ENCODE measurements at regions not wholly inside any gene's neighbourhood (a gene's known extent, or its start where the extent isn't known, plus 50 kb on each side); places are given as distances from the start of the nearest gene placed in this dataset.
"Not testable (repeated sequence)": the region's sequence is repeated elsewhere in the genome, so short reads cannot be mapped to it uniquely, and the experiment has no call there.

DNA sequence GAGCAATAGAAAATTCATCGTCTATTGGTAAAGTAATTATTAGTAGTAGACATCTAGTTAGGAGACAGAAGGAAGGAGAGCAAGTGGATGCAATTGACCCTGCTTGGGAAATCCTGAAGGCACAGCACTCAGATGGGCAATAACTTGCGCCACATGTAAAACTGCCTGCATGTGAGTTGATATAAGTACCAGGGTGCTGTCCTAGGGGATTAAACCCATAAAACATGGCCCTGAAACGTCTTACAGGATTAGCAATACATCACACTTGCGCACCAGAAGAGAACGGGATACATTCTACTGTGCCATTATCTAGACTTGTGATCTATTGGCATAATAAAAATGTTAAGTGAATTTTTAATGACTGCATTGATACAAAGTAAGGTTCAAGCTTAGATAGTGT is 277.5 kb upstream of the LYPLAL1 start:
- in situ Hi-C loops (cut with MboI; ENCODE audit: low sequenced_read_pairs) = no loop called here

DNA sequence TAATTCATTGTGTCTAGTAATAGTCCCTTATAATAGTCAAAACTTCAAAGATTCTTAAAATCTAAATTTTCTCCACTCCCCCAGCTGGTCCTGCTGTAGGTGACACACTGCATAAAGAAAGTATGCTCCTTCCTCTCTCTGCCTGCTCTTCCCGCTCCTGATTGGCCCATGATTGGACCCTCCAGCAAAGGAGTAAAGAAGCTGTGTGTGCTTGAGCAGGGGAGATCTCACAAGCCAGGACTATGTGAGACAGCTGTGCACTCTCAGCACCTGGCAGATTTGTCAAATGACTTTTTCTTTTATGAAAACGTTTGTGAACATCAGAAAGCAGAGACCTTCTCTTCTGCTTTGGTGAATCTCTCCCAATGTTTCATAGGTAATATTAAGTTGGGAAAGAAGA is 274.8 kb upstream of the LYPLAL1 start:
- in situ Hi-C loops (cut with MboI; ENCODE audit: low sequenced_read_pairs) = no loop called here

DNA sequence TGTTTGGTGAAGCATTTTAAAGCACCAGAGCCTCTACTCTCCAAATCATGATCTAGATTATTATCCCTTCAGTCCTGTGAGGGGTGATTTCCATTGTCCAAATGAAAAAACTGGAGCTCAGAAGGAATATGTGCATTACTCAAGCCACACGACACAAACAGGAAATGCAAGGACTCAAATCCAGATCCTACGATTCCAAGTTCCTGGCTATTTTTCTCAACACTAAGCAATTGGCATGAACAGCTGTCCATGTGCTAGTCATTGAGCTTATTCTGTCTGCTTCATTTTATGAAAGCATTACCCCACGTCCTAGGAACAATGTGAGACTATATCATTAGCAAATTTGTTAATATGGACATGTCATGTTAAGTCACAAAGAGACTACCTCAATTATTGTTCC is 273.1 kb upstream of the LYPLAL1 start:
- in situ Hi-C loops (cut with MboI; ENCODE audit: low sequenced_read_pairs) = no loop called here

DNA sequence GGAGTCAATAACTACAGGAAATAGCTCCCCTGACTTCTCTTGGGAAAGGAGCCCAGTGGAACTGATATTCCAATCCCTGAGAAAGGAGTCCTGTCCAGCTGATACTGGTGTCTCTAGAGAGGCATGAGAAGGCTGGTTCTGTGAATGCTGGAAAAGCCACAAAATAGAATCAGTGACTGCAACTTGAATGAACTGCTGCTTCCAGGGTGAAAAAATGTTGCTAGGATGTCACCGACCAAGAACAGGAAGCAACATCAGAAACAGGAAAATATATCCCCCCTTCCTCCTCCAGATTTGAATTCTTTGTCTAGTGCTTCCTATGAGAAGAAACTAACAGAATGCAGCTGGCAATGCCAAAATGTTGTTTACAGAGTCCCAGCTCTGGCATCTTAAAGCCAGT is 269.3 kb upstream of the LYPLAL1 start:
- in situ Hi-C loops (cut with MboI; ENCODE audit: low sequenced_read_pairs) = no loop called here

DNA sequence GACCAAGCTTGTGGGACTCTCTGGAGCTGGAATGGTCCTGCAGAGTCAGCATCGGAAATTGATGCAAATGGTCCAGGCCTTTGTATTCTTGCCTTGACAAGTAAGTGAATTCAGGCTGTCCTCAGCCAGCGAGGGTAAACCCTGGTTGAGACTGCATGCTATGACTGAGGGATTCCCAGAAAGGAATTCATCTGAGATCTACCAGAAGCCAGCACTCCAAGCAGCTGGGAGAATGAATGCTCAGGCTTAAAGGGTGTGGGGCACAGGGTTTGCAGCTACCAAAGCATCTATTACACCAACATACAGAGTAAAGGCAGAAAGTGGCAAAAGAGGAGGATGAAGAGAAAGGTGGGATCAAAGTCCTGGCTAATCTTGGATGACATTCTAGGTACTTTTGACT is 257.0 kb upstream of the LYPLAL1 start:
- in situ Hi-C loops (cut with MboI; ENCODE audit: low sequenced_read_pairs) = no loop called here

DNA sequence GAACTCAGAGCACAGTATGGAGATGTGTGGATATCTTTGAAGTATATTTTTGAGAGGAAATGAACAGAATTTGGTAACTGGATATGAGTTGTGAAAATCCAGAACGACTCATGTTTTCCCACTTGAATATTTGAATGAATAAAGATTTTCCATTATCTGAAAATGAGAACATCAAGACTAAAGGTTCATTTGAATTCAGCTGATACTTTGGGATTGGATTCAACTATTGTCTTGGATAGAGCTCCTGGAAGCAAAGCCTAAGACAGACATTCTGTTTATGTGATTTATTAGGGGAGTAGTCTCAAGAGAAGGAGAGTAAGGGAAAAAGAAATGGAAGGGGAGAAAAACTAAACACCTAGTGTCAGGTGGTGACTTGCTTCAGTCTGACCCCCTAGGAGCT is 256.0 kb upstream of the LYPLAL1 start:
- in situ Hi-C loops (cut with MboI; ENCODE audit: low sequenced_read_pairs) = no loop called here

DNA sequence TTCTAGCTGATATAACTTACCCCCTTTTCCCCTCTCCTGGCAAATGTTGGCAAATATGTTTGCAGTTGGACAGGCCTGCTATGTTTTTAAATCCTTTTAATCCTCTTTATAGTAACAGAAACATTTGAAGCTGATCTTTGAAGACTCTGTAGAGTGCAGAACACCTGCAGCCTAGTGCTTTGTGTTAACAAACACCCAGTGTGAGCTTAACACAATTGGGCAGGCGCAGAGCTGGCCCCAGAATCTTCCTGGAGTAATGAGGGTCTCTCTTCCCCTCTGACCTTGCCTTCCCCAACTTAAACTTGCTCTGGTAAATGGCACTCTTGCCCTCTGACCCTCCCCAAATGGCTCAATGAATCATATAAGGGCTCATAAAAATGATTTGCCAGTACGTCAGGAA is 247.9 kb upstream of the LYPLAL1 start:
- in situ Hi-C loops (cut with MboI; ENCODE audit: low sequenced_read_pairs) = no loop called here

DNA sequence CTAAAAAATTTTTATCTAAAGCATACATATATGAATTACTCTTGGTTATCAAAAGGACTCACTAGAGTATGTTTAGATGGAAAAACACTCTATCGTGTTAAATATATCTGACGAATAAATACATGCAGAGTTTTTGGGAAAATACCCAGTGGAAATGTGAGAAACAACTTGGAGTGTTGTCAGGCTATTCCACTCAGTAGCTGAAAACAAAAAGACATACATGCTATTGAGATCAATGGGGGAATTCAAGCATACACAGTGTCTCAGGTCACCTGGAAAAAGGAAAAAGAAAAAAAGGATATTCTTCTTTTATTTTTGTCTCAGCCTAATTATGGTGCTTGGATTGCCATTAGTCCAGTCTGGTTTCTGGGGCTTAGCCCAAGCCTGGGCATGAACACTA is 247.0 kb upstream of the LYPLAL1 start:
- in situ Hi-C loops (cut with MboI; ENCODE audit: low sequenced_read_pairs) = no loop called here

DNA sequence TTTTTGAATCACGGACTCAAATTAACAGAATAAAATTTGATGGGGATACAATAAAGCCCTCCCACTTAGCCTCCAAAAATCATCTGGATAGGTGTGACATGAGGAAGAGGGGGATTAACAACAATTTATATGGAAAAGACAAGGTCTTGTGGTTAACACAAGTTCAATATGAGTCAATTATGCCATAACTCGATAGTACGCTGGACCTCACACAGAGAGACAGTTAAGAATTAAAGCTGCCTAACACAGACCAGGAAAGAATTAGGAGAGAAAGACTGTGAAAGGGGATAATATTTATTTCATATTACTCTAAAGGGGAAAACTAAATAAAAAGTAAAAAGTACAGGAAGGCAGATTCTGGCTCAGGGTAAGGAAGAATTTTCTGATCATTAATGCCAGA is 243.7 kb upstream of the LYPLAL1 start:
- in situ Hi-C loops (cut with MboI; ENCODE audit: low sequenced_read_pairs) = no loop called here

DNA sequence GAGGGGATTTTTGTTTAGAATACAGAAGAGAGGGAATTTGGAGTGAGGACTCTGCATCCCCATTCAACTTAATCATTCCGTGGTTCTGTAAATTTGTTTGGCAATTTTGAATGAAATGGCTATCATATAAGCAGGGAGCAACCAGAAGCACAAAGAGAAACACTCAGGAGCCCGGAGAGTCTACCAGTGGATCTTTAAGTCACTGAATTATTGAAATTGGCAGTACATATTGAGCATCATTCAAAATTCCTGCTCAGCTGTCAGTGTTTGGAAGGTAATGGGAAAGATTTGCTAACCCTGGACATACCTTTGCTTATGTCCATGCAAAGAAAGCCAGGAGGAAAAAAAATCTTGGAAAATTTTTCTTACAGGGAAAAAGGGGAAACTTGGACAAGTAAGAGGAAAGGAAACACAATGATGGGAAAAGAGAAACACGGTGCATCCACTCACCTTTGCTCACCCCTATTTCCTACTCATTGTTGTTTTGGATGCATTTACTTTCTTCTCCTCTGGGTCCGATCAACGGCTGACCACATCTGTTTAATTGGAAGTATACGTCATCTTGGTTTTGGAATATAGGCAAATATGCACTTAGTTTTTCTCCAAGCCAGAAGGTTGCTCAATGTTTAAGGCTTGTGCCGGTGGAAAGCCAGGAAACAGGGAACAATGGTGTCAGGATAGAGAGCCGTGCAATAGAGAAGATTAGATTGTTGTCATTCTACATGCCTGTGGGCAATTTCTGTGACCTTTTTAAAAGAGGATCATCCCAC is 243.0 kb upstream of the LYPLAL1 start:
- in situ Hi-C loops (cut with MboI; ENCODE audit: low sequenced_read_pairs) = no loop called here

DNA sequence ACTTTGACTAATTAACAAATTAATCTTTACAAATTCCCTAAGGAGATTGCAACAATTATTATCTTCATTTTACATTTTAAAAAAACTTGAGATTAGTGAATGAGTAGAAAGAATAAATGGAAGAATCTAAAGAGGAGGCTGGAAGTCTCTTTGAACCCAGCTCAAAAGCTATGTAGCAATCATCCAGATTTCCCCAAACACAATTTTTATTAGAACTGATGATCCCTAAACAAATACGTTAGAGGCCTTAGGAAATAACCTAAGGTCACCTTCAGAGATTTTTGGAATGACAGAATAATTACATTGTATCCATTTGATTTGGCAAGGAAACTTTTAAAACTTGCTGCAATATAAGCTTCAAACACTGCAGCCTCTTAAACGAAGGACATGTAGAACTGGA is 242.4 kb upstream of the LYPLAL1 start:
- in situ Hi-C loops (cut with MboI; ENCODE audit: low sequenced_read_pairs) = no loop called here

DNA sequence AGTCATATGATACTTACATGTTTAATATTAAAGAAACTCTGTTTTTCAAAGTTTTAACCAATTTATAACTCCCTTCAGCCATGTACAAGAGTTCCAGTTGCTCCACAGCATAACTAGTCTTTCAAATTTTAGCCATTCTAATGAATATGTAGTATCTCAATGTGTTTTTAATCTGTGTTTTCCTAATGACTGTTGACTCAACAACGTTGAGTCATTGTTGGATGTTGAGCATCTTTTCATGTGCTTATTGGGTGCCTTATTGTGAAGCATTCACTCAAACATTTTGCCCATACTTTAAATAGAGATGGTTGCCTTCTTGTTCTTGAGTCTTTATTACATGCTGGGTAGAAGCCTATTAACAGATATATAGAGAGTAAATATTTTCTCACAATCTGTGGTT is 240.2 kb upstream of the LYPLAL1 start:
- in situ Hi-C loops (cut with MboI; ENCODE audit: low sequenced_read_pairs) = no loop called here

DNA sequence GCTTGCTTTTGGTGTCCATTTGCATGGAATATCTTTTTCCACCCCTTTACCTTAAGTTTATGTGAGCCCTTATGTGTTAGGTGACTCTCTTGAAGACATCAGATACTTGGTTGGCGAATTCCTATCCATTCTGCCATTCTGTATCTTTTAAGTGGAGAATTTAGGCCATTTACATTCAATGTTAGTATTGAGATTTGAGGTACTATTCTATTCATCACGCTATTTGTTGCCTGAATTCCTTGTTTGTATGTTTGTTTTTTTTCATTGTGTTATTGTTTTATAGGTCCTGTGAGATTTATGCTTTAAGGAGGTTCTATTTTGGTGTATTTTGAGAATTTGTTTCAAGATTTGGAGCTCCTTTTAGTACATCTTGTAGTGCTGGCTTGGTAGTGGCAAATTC is 238.3 kb upstream of the LYPLAL1 start:
- in situ Hi-C loops (cut with MboI; ENCODE audit: low sequenced_read_pairs) = not testable (repeated sequence)

DNA sequence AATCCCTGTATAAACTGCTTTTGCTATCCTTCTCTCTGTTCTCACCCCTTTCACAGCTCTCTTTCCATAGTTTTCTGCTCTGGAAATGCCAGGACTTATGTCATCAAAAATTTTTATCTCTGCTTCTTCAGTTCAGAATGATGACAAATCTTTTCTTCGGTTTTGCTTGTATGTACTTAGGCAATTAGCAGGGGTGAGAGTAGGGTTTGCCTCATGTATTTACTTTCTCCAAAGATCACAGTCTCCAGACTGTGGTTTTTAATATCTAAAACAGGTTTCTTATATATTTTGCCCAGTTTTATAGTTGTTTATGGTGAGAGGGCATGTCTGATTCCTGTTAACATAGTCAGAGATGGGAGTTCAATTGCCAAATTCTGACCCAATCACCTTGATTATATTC is 235.4 kb upstream of the LYPLAL1 start:
- in situ Hi-C loops (cut with MboI; ENCODE audit: low sequenced_read_pairs) = no loop called here

DNA sequence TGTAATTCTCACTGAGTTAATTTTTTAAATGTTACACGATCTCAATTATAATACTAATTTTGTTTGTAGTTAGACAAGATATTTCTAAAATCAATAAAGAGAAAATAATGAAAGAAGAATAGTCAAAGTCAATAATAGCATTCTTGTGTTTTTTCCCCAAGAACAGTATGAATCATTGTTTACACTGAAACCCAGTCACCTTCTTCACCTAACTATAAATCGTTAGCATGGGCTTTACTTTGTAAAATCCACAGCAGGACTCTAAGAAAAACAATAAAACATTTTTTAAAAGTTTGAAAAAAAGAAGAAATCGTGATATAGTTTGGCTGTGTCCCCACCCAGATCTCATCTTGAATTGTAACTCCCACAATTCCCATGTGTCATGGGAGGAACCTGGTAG is 234.6 kb upstream of the LYPLAL1 start:
- in situ Hi-C loops (cut with MboI; ENCODE audit: low sequenced_read_pairs) = no loop called here

DNA sequence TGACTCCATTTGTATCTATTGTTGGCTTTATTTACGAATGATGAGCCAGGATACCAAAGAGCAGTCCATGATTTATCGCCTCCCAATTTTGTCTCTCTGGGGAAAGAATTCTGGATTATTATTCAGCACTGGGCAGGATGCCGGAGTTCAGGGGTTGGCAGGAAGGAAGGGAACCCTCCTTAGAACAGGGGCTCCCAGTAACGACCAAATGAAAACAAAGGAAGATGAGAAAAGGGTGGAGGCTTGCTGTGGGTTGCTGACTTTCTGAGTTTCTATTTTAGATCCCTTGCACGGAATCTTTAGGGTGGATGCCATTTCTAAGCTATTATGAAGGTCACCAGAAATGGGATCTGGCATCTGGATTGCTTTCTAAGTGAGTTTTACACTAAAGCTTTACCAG is 231.2 kb upstream of the LYPLAL1 start:
- in situ Hi-C loops (cut with MboI; ENCODE audit: low sequenced_read_pairs) = no loop called here

DNA sequence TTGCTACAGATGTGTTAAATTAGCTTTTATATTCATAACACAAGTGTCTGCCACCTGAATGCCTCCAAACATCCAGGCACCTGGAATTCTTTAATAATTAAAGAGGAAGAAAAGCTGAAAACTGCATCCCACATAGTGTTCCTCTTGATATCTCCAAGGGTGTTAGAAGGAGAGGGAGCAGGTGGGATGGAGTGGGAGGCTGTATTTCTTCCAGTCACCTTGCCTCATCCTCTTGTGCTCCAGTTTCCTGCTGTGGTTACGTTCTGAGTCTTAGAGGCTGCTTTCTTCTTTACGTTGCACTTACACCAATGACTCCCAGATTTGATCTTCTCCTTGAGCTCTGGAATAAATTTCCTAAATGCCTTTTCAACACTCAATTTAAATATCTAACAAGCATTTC is 230.3 kb upstream of the LYPLAL1 start:
- in situ Hi-C loops (cut with MboI; ENCODE audit: low sequenced_read_pairs) = no loop called here

DNA sequence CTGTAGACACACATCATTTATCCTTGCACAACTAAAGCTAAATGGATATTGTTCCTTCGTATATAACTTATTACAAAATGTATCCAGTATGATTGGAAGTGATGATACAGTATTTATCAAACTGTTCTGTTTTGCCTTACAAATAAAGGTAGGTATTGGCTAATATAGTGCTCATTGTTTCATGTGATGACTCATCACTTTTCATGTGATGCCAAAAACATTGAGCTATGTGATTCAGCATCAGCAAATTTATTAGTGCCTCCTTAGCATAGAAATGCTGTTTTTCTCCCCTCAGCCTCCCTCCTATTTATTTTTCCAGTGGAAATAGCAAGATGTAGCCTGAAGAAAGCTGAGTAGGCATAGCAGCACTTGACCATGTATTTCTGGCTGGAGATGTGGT is 228.6 kb upstream of the LYPLAL1 start:
- in situ Hi-C loops (cut with MboI; ENCODE audit: low sequenced_read_pairs) = no loop called here

DNA sequence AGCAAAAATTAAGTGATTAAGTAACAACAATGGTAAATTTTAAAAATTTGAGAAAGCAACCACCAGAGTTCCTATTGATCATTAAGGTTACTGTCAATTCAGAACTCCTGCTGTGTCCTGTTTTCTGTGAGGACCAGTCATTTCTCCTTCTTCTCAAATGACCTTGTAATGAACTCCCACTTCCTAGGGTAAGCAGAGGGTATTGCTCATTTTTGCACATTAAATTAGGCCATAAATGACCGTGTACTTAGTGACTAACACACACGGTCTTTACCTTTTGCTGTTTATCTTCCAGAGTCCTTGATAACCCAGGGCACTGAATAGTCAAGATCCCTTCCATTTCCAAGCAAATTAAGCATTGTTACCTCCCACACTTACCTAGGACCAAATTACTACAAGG is 227.5 kb upstream of the LYPLAL1 start:
- in situ Hi-C loops (cut with MboI; ENCODE audit: low sequenced_read_pairs) = no loop called here

DNA sequence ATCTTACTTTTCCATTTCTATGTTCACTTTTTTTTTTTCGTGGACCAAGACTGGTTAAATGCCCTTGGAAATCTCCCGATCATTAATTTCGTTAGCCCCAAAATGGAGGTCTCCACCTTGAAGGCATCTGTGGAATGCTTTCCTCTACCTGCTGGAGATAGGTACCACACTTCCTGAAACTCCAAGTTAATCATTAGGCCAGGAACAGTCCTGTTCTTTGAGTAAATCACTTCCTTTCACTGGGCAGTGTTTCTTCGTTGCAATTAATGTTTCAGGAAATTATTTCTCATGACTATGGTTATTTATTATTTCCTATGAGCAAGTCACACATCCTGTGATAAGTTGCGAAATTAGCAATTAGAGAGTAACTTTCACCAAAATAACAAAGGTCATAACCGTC is 225.2 kb upstream of the LYPLAL1 start:
- in situ Hi-C loops (cut with MboI; ENCODE audit: low sequenced_read_pairs) = no loop called here

DNA sequence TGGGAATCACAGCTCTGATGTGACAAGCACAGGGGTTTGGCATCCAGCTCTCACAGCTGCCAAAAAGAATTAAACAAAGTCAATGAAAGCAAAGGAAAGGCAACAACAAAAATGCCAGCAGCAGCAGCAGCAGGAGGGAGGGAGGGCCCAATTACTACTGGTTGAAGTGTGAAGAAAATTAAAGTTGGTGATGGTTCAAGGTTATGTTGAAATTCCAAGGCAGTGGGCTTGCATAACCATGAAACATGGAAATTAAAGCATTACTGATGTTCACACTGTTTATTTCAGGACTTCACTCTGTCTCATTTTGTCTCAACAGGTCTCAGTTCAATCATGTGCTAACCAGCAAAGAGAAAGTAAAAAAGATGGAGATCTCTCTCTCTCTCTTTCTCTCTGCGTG is 220.3 kb upstream of the LYPLAL1 start:
- in situ Hi-C loops (cut with MboI; ENCODE audit: low sequenced_read_pairs) = no loop called here

DNA sequence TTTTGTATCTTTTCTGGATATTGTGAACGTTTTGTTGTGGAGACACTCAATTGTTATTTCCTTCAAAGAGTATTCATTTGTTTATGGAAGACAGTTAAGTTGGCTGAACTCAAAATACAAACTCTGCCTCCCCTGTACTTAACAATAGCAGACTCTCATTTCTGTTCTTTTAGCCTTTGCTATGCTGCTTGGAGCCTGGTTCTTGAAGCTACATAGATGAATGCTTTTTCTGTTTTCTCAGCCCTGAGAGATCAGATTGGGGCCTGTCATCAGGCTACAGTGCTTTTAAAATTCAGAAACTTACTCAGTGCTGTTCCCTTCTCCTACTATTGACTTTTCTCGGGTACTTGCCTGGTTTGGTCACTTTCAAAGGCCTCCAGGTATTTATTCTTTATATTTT is 215.7 kb upstream of the LYPLAL1 start:
- in situ Hi-C loops (cut with MboI; ENCODE audit: low sequenced_read_pairs) = no loop called here

DNA sequence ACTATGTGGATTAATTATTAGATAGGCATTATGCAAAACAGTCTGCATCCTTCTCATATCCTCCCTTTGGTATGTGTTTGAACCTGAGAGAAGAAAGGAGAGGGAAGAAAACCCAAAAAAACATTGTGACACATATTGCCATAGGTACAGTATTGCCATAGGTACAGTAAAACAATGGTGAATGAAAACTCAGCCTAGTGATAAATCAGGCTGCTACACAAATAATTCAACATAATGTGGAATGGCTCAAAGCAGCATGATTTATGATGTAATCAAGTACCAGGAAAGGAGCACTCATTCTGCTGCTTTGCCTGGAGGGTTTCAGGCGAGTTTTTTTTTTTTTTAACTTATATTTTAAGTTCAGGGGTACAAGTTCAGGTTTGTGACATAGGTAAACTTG is 213.9 kb upstream of the LYPLAL1 start:
- in situ Hi-C loops (cut with MboI; ENCODE audit: low sequenced_read_pairs) = no loop called here

All from HL-60/S4 (cell line).